ENCODE measurements at regions not wholly inside any gene's neighbourhood (a gene's known extent, or its start where the extent isn't known, plus 50 kb on each side); places are given as distances from the start of the nearest gene placed in this dataset.

DNA sequence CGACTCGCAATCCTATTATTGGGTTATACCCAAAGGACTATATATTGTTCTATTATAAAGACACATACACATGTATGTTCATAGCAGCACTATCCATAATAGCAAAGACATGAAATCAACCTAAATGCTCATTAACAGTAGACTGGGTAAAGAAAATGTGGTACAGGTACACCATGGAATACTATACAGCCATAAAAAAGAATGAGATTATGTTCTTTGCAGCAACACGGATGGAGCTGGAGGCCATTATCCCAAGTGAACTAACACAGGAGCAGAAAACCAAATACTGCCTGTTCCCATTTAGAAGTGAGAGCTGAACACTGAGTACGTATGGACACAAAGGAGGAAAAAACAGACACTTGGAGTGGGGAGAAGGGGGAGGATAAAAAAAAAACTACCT is 536.8 kb upstream of the DPP6 start:
- Mint-ChIP-seq H3K27me3 (ENCODE audit: low read depth) (peaks cover 7% of the 10 kb centered on the region), H3K9me3 (peaks cover 78% of the 10 kb centered on the region), H3K27ac (no peak overlapping the region), H3K4me1 (no peaks in the 10 kb centered on the region), H3K36me3 (peaks cover 76% of the 10 kb centered on the region), H3K4me3 (no peak overlapping the region)
- ChIA-PET CTCF (no interaction called here), POLR2A (no interaction called here)
- TF ChIP-seq NR1H2 (CRISPR knock-in tag; IDR thresholded peaks at IDR 0.05) (no peak), SMAD4 (CRISPR knock-in tag; IDR thresholded peaks at IDR 0.05) (no peak), ZNF416 (CRISPR knock-in tag; IDR thresholded peaks at IDR 0.05) (no peak), MYBL2 (CRISPR knock-in tag; IDR thresholded peaks at IDR 0.05) (no peak), IRF2 (CRISPR knock-in tag; IDR thresholded peaks at IDR 0.05; ENCODE audit: borderline replicate concordance, low read depth) (no peak), ZNF263 (CRISPR knock-in tag; IDR thresholded peaks at IDR 0.05; ENCODE audit: low read depth) (no peak), ZNF219 (CRISPR knock-in tag; IDR thresholded peaks at IDR 0.05; ENCODE audit: borderline replicate concordance) (no peak), ZNF423 (CRISPR knock-in tag; IDR thresholded peaks at IDR 0.05) (no peak), EMX1 (CRISPR knock-in tag; IDR thresholded peaks at IDR 0.05) (no peak), CREM (CRISPR knock-in tag; IDR thresholded peaks at IDR 0.05) (no peak)
- TF ChIP-seq, protein P1, sequence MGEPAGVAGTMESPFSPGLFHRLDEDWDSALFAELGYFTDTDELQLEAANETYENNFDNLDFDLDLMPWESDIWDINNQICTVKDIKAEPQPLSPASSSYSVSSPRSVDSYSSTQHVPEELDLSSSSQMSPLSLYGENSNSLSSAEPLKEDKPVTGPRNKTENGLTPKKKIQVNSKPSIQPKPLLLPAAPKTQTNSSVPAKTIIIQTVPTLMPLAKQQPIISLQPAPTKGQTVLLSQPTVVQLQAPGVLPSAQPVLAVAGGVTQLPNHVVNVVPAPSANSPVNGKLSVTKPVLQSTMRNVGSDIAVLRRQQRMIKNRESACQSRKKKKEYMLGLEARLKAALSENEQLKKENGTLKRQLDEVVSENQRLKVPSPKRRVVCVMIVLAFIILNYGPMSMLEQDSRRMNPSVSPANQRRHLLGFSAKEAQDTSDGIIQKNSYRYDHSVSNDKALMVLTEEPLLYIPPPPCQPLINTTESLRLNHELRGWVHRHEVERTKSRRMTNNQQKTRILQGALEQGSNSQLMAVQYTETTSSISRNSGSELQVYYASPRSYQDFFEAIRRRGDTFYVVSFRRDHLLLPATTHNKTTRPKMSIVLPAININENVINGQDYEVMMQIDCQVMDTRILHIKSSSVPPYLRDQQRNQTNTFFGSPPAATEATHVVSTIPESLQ (CRISPR knock-in tag; IDR thresholded peaks at IDR 0.05) = no peak
- TF ChIP-seq, protein P2, sequence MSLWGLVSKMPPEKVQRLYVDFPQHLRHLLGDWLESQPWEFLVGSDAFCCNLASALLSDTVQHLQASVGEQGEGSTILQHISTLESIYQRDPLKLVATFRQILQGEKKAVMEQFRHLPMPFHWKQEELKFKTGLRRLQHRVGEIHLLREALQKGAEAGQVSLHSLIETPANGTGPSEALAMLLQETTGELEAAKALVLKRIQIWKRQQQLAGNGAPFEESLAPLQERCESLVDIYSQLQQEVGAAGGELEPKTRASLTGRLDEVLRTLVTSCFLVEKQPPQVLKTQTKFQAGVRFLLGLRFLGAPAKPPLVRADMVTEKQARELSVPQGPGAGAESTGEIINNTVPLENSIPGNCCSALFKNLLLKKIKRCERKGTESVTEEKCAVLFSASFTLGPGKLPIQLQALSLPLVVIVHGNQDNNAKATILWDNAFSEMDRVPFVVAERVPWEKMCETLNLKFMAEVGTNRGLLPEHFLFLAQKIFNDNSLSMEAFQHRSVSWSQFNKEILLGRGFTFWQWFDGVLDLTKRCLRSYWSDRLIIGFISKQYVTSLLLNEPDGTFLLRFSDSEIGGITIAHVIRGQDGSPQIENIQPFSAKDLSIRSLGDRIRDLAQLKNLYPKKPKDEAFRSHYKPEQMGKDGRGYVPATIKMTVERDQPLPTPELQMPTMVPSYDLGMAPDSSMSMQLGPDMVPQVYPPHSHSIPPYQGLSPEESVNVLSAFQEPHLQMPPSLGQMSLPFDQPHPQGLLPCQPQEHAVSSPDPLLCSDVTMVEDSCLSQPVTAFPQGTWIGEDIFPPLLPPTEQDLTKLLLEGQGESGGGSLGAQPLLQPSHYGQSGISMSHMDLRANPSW (CRISPR knock-in tag; conservative IDR thresholded peaks at IDR 0.05; ENCODE audit: low read depth) = no peak
- TF ChIP-seq, protein P3, sequence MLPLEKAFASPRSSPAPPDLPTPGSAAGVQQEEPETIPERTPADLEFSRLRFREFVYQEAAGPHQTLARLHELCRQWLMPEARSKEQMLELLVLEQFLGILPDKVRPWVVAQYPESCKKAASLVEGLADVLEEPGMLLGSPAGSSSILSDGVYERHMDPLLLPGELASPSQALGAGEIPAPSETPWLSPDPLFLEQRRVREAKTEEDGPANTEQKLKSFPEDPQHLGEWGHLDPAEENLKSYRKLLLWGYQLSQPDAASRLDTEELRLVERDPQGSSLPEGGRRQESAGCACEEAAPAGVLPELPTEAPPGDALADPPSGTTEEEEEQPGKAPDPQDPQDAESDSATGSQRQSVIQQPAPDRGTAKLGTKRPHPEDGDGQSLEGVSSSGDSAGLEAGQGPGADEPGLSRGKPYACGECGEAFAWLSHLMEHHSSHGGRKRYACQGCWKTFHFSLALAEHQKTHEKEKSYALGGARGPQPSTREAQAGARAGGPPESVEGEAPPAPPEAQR (CRISPR knock-in tag; IDR thresholded peaks at IDR 0.05) = no peak
- TF ChIP-seq, protein P4, sequence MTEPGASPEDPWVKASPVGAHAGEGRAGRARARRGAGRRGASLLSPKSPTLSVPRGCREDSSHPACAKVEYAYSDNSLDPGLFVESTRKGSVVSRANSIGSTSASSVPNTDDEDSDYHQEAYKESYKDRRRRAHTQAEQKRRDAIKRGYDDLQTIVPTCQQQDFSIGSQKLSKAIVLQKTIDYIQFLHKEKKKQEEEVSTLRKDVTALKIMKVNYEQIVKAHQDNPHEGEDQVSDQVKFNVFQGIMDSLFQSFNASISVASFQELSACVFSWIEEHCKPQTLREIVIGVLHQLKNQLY (CRISPR knock-in tag; IDR thresholded peaks at IDR 0.05) = no peak
- TF ChIP-seq, protein P5, sequence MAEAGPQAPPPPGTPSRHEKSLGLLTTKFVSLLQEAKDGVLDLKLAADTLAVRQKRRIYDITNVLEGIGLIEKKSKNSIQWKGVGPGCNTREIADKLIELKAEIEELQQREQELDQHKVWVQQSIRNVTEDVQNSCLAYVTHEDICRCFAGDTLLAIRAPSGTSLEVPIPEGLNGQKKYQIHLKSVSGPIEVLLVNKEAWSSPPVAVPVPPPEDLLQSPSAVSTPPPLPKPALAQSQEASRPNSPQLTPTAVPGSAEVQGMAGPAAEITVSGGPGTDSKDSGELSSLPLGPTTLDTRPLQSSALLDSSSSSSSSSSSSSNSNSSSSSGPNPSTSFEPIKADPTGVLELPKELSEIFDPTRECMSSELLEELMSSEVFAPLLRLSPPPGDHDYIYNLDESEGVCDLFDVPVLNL (CRISPR knock-in tag; IDR thresholded peaks at IDR 0.05; ENCODE audit: borderline replicate concordance, low read depth) = no peak
- TF ChIP-seq, protein P6, sequence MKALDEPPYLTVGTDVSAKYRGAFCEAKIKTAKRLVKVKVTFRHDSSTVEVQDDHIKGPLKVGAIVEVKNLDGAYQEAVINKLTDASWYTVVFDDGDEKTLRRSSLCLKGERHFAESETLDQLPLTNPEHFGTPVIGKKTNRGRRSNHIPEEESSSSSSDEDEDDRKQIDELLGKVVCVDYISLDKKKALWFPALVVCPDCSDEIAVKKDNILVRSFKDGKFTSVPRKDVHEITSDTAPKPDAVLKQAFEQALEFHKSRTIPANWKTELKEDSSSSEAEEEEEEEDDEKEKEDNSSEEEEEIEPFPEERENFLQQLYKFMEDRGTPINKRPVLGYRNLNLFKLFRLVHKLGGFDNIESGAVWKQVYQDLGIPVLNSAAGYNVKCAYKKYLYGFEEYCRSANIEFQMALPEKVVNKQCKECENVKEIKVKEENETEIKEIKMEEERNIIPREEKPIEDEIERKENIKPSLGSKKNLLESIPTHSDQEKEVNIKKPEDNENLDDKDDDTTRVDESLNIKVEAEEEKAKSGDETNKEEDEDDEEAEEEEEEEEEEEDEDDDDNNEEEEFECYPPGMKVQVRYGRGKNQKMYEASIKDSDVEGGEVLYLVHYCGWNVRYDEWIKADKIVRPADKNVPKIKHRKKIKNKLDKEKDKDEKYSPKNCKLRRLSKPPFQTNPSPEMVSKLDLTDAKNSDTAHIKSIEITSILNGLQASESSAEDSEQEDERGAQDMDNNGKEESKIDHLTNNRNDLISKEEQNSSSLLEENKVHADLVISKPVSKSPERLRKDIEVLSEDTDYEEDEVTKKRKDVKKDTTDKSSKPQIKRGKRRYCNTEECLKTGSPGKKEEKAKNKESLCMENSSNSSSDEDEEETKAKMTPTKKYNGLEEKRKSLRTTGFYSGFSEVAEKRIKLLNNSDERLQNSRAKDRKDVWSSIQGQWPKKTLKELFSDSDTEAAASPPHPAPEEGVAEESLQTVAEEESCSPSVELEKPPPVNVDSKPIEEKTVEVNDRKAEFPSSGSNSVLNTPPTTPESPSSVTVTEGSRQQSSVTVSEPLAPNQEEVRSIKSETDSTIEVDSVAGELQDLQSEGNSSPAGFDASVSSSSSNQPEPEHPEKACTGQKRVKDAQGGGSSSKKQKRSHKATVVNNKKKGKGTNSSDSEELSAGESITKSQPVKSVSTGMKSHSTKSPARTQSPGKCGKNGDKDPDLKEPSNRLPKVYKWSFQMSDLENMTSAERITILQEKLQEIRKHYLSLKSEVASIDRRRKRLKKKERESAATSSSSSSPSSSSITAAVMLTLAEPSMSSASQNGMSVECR (CRISPR knock-in tag; IDR thresholded peaks at IDR 0.05; ENCODE audit: borderline replicate concordance) = no peak
- TF ChIP-seq, protein P7, sequence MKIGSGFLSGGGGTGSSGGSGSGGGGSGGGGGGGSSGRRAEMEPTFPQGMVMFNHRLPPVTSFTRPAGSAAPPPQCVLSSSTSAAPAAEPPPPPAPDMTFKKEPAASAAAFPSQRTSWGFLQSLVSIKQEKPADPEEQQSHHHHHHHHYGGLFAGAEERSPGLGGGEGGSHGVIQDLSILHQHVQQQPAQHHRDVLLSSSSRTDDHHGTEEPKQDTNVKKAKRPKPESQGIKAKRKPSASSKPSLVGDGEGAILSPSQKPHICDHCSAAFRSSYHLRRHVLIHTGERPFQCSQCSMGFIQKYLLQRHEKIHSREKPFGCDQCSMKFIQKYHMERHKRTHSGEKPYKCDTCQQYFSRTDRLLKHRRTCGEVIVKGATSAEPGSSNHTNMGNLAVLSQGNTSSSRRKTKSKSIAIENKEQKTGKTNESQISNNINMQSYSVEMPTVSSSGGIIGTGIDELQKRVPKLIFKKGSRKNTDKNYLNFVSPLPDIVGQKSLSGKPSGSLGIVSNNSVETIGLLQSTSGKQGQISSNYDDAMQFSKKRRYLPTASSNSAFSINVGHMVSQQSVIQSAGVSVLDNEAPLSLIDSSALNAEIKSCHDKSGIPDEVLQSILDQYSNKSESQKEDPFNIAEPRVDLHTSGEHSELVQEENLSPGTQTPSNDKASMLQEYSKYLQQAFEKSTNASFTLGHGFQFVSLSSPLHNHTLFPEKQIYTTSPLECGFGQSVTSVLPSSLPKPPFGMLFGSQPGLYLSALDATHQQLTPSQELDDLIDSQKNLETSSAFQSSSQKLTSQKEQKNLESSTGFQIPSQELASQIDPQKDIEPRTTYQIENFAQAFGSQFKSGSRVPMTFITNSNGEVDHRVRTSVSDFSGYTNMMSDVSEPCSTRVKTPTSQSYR (CRISPR knock-in tag; IDR thresholded peaks at IDR 0.05) = no peak
- no peak for DNase-seq (ENCODE audit: low spot score)
- ATAC-seq = no peak

All from WTC11 (cell line).